ENCODE measurements at regions not wholly inside any gene's neighbourhood (a gene's known extent, or its start where the extent isn't known, plus 50 kb on each side); places are given as distances from the start of the nearest gene placed in this dataset.

- TF ChIP-seq POLR2AphosphoS5 (IDR thresholded peaks at IDR 0.05; ENCODE audit: low read depth, low read length): no peak
- no peak for TF ChIP-seq POLR2A (IDR thresholded peaks at IDR 0.05; ENCODE audit: low read depth, low read length)
- TF ChIP-seq POU2F2 (IDR thresholded peaks at IDR 0.05; ENCODE audit: low read depth, low read length): no peak
- no peak for TF ChIP-seq TAF1 (IDR thresholded peaks at IDR 0.05; ENCODE audit: low read depth, low read length)
- TF ChIP-seq PAX5 (IDR thresholded peaks at IDR 0.05; ENCODE audit: insufficient read depth, low read length, severe bottlenecking): no peak
- TF ChIP-seq SPI1 (IDR thresholded peaks at IDR 0.05; ENCODE audit: low read depth, low read length): no peak
- DNase-seq (ENCODE audit: insufficient read length, low spot score): no peak
- no peak for FAIRE-seq
These were observed 435.7 kb downstream of the PLK2 start for GRCh38 chr5:58024151-58024550.

GRCh38 chr5:58022055-58022454, 437.8 kb downstream of the PLK2 start:
- no peak for TF ChIP-seq PAX5 (IDR thresholded peaks at IDR 0.05; ENCODE audit: insufficient read depth, low read length, severe bottlenecking)
- no peak for TF ChIP-seq POU2F2 (IDR thresholded peaks at IDR 0.05; ENCODE audit: low read depth, low read length)
- no peak for TF ChIP-seq TAF1 (IDR thresholded peaks at IDR 0.05; ENCODE audit: low read depth, low read length)
- TF ChIP-seq POLR2AphosphoS5 (IDR thresholded peaks at IDR 0.05; ENCODE audit: low read depth, low read length): no peak
- TF ChIP-seq POLR2A (IDR thresholded peaks at IDR 0.05; ENCODE audit: low read depth, low read length): no peak
- TF ChIP-seq SPI1 (IDR thresholded peaks at IDR 0.05; ENCODE audit: low read depth, low read length): no peak
- DNase-seq (ENCODE audit: insufficient read length, low spot score) (no peak), FAIRE-seq (no peak)

GRCh38 chr5:58021466-58021865, 438.4 kb downstream of the PLK2 start:
- no peak for FAIRE-seq

GRCh38 chr5:58019614-58020013, 440.3 kb downstream of the PLK2 start:
- DNase-seq (ENCODE audit: insufficient read length, low spot score): no peak
- no peak for FAIRE-seq
- no peak for TF ChIP-seq POLR2AphosphoS5 (IDR thresholded peaks at IDR 0.05; ENCODE audit: low read depth, low read length)
- no peak for TF ChIP-seq TAF1 (IDR thresholded peaks at IDR 0.05; ENCODE audit: low read depth, low read length)
- TF ChIP-seq SPI1 (IDR thresholded peaks at IDR 0.05; ENCODE audit: low read depth, low read length): no peak
- no peak for TF ChIP-seq POU2F2 (IDR thresholded peaks at IDR 0.05; ENCODE audit: low read depth, low read length)
- no peak for TF ChIP-seq POLR2A (IDR thresholded peaks at IDR 0.05; ENCODE audit: low read depth, low read length)
- no peak for TF ChIP-seq PAX5 (IDR thresholded peaks at IDR 0.05; ENCODE audit: insufficient read depth, low read length, severe bottlenecking)

More at GRCh38 chr5:58021466-58021865, 438.4 kb downstream of the PLK2 start:
- no peak for TF ChIP-seq POLR2AphosphoS5 (IDR thresholded peaks at IDR 0.05; ENCODE audit: low read depth, low read length)
- TF ChIP-seq PAX5 (IDR thresholded peaks at IDR 0.05; ENCODE audit: insufficient read depth, low read length, severe bottlenecking): no peak
- no peak for TF ChIP-seq TAF1 (IDR thresholded peaks at IDR 0.05; ENCODE audit: low read depth, low read length)
- TF ChIP-seq SPI1 (IDR thresholded peaks at IDR 0.05; ENCODE audit: low read depth, low read length): no peak
- no peak for DNase-seq (ENCODE audit: insufficient read length, low spot score)

GRCh38 chr5:58018016-58018415, 441.9 kb downstream of the PLK2 start:
- DNase-seq (ENCODE audit: insufficient read length, low spot score): no peak
- TF ChIP-seq TAF1 (IDR thresholded peaks at IDR 0.05; ENCODE audit: low read depth, low read length) (no peak), SPI1 (IDR thresholded peaks at IDR 0.05; ENCODE audit: low read depth, low read length) (no peak), POU2F2 (IDR thresholded peaks at IDR 0.05; ENCODE audit: low read depth, low read length) (no peak), POLR2AphosphoS5 (IDR thresholded peaks at IDR 0.05; ENCODE audit: low read depth, low read length) (no peak), PAX5 (IDR thresholded peaks at IDR 0.05; ENCODE audit: insufficient read depth, low read length, severe bottlenecking) (no peak), POLR2A (IDR thresholded peaks at IDR 0.05; ENCODE audit: low read depth, low read length) (no peak)
- no peak for FAIRE-seq

- FAIRE-seq (no peak), DNase-seq (ENCODE audit: insufficient read length, low spot score) (no peak)
- TF ChIP-seq PAX5 (IDR thresholded peaks at IDR 0.05; ENCODE audit: insufficient read depth, low read length, severe bottlenecking): no peak
- no peak for TF ChIP-seq POU2F2 (IDR thresholded peaks at IDR 0.05; ENCODE audit: low read depth, low read length)
- no peak for TF ChIP-seq POLR2A (IDR thresholded peaks at IDR 0.05; ENCODE audit: low read depth, low read length)
- no peak for TF ChIP-seq TAF1 (IDR thresholded peaks at IDR 0.05; ENCODE audit: low read depth, low read length)
- no peak for TF ChIP-seq SPI1 (IDR thresholded peaks at IDR 0.05; ENCODE audit: low read depth, low read length)
- no peak for TF ChIP-seq POLR2AphosphoS5 (IDR thresholded peaks at IDR 0.05; ENCODE audit: low read depth, low read length)
These were observed 443.0 kb downstream of the PLK2 start for GRCh38 chr5:58016877-58017276.

- FAIRE-seq (no peak), DNase-seq (ENCODE audit: insufficient read length, low spot score) (no peak)
- no peak for TF ChIP-seq TAF1 (IDR thresholded peaks at IDR 0.05; ENCODE audit: low read depth, low read length)
- TF ChIP-seq PAX5 (IDR thresholded peaks at IDR 0.05; ENCODE audit: insufficient read depth, low read length, severe bottlenecking): no peak
- TF ChIP-seq POU2F2 (IDR thresholded peaks at IDR 0.05; ENCODE audit: low read depth, low read length): no peak
- no peak for TF ChIP-seq POLR2AphosphoS5 (IDR thresholded peaks at IDR 0.05; ENCODE audit: low read depth, low read length)
- no peak for TF ChIP-seq SPI1 (IDR thresholded peaks at IDR 0.05; ENCODE audit: low read depth, low read length)
- no peak for TF ChIP-seq POLR2A (IDR thresholded peaks at IDR 0.05; ENCODE audit: low read depth, low read length)
These were observed 443.5 kb downstream of the PLK2 start for GRCh38 chr5:58016358-58016757.

GRCh38 chr5:58015175-58015574, 444.7 kb downstream of the PLK2 start:
- TF ChIP-seq POLR2AphosphoS5 (IDR thresholded peaks at IDR 0.05; ENCODE audit: low read depth, low read length) (no peak), TAF1 (IDR thresholded peaks at IDR 0.05; ENCODE audit: low read depth, low read length) (no peak), SPI1 (IDR thresholded peaks at IDR 0.05; ENCODE audit: low read depth, low read length) (no peak), POLR2A (IDR thresholded peaks at IDR 0.05; ENCODE audit: low read depth, low read length) (no peak), POU2F2 (IDR thresholded peaks at IDR 0.05; ENCODE audit: low read depth, low read length) (no peak), PAX5 (IDR thresholded peaks at IDR 0.05; ENCODE audit: insufficient read depth, low read length, severe bottlenecking) (no peak)
- FAIRE-seq (no peak), DNase-seq (ENCODE audit: insufficient read length, low spot score) (no peak)

- FAIRE-seq (no peak), DNase-seq (ENCODE audit: insufficient read length, low spot score) (no peak)
- TF ChIP-seq SPI1 (IDR thresholded peaks at IDR 0.05; ENCODE audit: low read depth, low read length): no peak
- TF ChIP-seq POLR2AphosphoS5 (IDR thresholded peaks at IDR 0.05; ENCODE audit: low read depth, low read length): no peak
- TF ChIP-seq PAX5 (IDR thresholded peaks at IDR 0.05; ENCODE audit: insufficient read depth, low read length, severe bottlenecking): no peak
- no peak for TF ChIP-seq POLR2A (IDR thresholded peaks at IDR 0.05; ENCODE audit: low read depth, low read length)
- no peak for TF ChIP-seq POU2F2 (IDR thresholded peaks at IDR 0.05; ENCODE audit: low read depth, low read length)
- TF ChIP-seq TAF1 (IDR thresholded peaks at IDR 0.05; ENCODE audit: low read depth, low read length): no peak
These were observed 446.2 kb downstream of the PLK2 start for GRCh38 chr5:58013542-58014258.
